Skin epidermis (tissue), 12 donors: ENCODE measurements at regions not wholly inside any gene's neighbourhood (a gene's known extent, or its start where the extent isn't known, plus 50 kb on each side); places are given as distances from the start of the nearest gene placed in this dataset.
"Not testable (repeated sequence)": the region's sequence is repeated elsewhere in the genome, so short reads cannot be mapped to it uniquely, and the experiment has no call there.

Experiments used
- H3K27ac ChIP-seq, 21 experiments: fragments of 200-600 bp; sonication (generic) in 11 of 21; one replicate each; pipeline ENCODE4 v1.5.0; 2020; ENCODE audit warnings: mild to moderate bottlenecking in 3 of 21, inconsistent platforms in 2 of 21, moderate library complexity in 2 of 21
- H3K4me3 ChIP-seq, 7 experiments: fragments of 200-600 bp; sonication (generic) in 2 of 7; one replicate each; pipeline ENCODE4 v1.5.0; 2020; ENCODE audit warnings: inconsistent platforms in 2 of 7, mild to moderate bottlenecking in 2 of 7, moderate library complexity in 1 of 7

DNA sequence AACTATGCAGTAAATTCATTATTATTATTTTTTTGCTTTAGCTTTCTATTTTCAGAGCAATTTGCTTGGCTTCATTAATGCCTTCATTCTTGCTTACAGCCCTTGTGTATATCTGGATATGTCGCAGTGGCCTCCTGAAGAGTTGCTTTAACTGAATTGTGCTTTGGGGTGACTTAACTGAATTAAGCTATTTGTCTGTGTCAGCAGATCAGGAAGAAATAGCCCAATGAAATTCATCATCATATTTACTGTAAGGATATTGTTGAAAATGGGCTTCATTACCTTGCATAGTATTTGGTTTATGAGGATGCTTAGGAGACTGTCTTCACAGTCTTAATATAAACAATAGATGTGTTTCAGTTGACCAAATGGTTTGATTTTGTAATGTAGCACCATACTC is 59.7 kb upstream of the PIP4K2A start:
- H3K4me3 ChIP-seq, result no peak overlapping the region

DNA sequence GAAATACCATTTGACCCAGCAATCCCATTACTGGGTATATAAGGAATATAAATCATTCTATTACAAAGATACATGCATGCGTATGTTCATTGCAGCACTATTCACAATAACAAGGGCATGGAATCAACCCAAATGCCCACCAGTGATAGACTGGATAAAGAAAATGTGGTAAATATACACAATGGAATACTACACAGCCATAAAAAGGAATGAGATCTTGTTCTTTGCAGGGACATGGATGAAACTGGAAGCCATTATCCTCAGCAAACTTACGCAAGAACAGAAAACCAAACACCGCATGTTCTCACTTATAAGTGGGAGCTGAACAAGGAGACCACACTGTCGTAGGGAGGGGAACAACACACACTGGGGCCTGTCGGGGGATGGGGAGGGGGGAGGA is 57.3 kb upstream of the PIP4K2A start:
- not testable (repeated sequence) for H3K27ac ChIP-seq, H3K4me3 ChIP-seq

More for the DNA sequence above, 59.7 kb upstream of the PIP4K2A start:
- no peak overlapping the region for H3K27ac ChIP-seq

DNA sequence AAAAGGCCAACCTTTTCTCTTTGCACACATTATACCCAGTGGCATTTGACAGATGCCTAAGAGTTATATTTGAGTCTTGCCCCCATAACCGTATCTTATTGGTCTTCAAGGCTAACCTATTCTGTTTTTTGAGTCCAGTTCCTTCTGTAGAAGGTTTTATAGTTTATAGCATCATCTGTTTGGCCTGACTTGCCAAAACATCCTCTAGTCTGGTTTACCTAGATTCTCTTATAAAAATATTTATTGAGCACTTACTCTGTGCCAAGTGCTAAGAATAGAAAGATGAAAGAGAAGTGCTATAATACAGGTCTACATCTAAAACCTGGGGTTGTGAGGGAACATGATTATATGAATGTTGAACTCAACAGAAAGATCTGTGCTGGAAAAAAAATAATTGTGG is 55.9 kb upstream of the PIP4K2A start:
- Histone ChIP-seq H3K27ac (no peak overlapping the region), H3K4me3 (no peak overlapping the region)

DNA sequence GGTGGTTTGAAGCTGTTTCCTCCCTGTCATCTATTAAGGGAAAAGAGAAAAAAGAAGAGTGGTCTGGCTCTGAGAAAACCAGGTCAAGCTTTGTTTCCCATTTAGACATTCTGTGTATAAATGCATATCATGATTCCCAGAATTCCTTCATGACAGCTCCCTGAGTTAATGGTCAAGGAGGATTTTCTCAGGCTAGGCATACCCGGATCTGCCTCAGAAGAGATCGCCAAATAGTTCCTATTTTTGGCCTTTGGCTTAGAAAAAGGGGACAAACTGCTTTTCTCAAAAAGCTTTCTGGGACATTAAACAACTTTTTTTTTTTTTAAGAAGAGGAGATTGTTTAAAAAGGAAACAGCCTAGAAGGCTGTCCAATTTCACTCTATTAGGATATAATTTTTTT is 53.5 kb upstream of the PIP4K2A start:
- Histone ChIP-seq H3K27ac (no peak overlapping the region), H3K4me3 (no peak overlapping the region)

DNA sequence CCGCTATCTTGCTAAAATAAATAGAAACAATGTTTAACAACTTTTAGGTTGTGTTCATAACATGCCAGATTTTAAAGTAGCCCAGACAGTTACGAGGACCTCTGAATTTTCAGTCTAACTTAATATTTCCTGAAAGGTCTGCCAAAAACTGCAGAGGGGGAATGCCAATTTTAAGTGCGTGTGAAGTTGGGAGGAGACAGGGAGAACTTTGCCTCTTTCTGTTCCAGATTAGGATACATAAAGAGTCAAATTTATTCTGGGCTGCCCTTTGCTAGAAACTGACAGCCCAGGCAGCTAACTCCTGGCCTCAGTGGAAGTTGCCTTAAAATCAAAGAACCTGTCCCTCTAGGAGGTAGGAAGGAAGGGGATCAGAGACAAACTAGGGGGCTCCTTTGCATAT is 52.3 kb upstream of the PIP4K2A start:
- H3K27ac ChIP-seq, result peak overlapping the region in 2 of 21 experiments; percentile 5 to 9
- no peak overlapping the region for H3K4me3 ChIP-seq

DNA sequence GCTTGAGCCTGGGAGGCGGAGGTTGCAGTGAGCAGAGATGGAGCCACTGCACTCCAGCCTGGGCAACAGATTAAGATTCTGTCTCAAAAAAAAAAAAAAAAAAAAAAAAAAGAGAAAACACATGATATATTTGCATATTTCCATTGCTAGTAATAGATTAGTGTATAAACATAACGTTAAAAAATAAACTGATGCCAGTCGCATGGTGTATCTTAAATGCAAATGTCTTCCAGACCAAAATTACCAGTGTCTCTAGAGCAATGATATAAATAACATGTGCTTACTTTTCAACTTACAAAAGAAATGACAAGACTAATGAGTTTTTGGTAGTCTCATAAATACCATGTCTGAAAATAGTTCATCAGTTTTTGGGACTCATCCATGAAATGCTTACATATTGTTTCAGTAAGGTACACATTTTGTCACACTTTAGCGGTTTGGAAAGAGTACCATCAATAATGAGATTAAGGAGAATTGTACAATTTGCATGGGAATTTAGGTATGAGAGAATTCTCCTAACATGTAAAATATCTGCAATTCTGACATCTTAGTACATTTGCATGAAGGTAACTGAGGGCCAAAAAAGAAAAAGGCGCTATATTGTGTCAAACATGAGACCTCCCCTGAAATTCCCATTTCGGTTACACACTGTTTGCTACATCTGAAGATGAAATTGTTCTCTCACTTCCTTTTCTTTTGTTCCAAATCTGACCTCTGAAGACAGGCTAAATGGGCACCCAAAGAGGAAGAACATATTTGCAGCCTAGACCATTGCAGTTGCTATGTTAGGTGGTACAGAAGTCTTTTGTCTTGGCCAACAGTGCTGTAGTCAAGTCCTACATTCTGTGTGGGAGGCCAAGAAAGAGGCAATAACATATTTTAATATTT is 51.5 kb upstream of the PIP4K2A start:
- peak overlapping the region in 1 of 21 experiments; percentile 9 for H3K27ac ChIP-seq
- H3K4me3 ChIP-seq, result no peak overlapping the region

DNA sequence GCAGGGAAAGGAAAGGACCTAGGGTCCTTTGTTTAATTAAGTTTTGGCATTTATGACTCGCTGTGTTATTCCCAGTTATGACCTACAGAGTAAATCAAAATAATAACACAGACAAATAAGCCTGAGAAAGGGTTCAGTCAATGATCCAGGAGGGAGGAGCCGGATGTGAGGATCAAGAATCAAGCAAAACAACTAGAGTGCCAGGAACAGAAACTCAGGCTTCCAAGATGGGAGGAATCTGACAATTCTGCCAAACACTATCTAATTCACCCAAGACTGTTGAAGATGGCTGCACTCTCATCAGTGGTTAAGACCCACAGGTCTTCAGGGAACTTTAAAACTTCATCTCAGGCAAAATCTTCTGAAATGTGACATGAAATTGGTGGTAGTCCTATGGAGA is 50.3 kb upstream of the PIP4K2A start:
- no peak overlapping the region for H3K4me3 ChIP-seq
- H3K27ac ChIP-seq, result no peak overlapping the region
